GM19351 (cell line): ENCODE measurements at regions not wholly inside any gene's neighbourhood (a gene's known extent, or its start where the extent isn't known, plus 50 kb on each side); places are given as distances from the start of the nearest gene placed in this dataset.
A peak's percentile ranks its signal among the peaks of the same experiment; 100 is the strongest.

Experiments
- ATAC-seq: cut with Tn5 transposase; IDR thresholded peaks from one replicate; pipeline ENCODE4 v1.9.1; 2021; ENCODE audit warnings: mild to moderate bottlenecking, moderate library complexity; ENCODE audit not compliant: unreplicated experiment

DNA sequence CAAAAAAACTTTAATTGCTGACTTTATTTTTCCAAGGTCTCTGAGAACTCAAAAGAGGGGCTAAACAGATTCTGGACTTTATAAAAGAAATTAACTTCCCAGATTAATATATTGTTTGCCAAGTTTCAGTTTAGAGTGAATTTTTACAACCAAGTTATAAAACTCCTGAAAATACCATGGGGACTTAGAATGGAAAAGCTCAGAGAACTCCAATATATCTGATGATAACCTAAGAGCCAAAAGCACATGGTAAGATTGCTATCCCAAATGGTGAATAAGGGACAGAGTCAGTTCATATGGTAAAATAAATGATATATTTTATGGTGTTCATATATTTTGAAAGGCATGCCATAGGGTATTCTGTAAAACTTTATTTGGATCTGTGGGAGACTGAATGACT, 470.9 kb downstream of the TTLL7 start:
- no peak for ATAC-seq

GRCh38 chr1:83520797-83521196, 478.1 kb downstream of the TTLL7 start:
- ATAC-seq, result no peak

GRCh38 chr1:83516369-83516768, 482.6 kb downstream of the TTLL7 start:
- ATAC-seq, result no peak

DNA sequence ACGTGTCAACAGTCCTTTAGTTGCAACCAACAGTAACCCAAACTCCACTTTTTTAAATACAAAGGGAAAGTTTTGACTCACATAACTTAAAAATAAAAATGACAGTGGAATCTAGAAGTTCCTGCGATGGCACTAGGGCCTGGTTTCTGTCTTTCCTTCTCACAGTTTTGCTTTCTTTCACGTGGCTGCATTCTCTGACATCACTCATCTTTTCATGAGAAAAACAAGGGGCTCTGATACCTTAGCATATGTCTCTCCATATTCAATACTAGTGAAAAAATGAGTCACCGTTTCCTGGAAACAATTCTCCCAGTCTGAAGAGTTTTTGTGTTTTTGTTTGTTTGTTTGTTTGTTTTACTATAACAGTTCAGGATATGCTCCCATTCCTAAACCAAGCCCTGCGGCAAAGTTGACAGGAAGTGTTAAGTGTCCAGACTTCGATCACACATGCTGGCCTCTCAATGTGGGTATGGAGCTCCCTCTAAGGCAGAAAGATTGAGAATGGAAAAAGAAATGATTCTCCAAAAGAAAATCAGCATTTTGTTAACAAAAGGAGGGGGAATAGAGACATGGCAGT, 483.3 kb downstream of the TTLL7 start:
- ATAC-seq, result no peak

- no peak for ATAC-seq
Observed at GRCh38 chr1:83512373-83513193, 486.3 kb downstream of the TTLL7 start.

DNA sequence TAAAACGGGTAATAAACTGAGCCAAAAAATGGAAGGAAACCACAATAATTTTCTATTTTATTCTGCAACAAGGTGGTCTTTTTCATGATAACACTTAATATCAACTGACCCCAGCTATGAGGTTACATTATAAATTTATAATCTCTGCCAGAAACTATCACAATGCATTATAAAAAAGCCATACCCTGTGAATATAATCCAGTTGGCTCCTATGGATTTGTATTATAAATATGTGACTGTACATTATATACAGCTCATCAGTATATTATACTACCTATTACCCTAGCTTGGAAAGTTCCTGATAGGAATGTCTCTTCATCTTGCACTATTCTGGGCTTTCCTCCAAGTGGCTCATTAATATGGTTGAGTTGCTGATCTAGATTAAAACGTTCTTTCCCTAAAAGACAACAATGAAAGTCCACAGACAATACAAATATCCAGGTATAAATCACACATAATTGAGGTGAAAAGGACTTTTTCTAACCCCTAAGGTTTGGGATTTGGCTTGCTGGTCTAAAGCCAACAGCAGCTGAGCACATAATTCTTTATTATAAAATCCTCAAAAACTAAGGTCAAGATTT, 487.7 kb downstream of the TTLL7 start:
- ATAC-seq, result no peak

DNA sequence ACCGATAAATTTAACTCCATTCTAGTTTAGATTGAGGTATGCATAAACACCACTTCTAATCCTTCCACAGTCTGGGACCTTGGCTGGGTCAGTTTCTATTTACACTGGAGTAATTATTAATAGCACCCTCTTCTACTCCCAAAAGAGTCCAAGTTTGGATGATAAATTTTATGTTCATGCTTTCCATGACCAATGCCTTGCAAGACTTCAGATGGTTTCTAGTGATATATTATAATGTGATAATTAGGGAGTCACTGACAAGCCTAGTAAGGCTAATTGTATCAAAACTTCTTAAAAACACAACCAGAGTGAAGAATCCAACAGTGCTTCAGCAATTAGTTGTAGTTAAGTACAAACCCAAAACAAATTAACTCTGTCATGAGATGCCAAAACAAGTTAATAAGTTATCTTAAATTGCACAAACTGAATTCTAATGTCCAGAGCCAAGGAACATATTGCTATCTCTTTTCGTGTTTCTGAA, 489.6 kb downstream of the TTLL7 start:
- ATAC-seq, result no peak

- peak; percentile 98 for ATAC-seq
Observed at GRCh38 chr1:83508485-83509151, 490.3 kb downstream of the TTLL7 start.

DNA sequence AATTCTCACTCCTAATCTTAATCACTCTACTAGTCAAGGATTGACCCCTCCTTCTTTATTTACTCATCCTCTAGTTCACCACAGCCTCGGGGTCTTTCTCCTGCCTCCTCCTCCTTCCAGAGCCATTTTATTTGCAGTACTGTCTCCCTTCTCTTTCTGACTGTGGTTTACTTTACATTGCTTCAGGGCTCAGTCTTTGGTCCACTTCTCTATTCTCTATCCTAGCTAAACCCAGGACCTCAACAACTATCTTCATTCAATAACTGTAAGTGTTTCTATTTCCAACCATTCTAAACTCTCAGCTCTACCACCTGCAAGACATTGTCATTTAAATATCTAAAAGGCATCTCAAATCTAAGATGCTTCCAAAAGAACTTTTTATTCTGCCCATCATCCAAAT, 493.8 kb downstream of the TTLL7 start:
- ATAC-seq, result no peak

- ATAC-seq, result no peak
Observed at GRCh38 chr1:83503153-83503552, 495.8 kb downstream of the TTLL7 start.

DNA sequence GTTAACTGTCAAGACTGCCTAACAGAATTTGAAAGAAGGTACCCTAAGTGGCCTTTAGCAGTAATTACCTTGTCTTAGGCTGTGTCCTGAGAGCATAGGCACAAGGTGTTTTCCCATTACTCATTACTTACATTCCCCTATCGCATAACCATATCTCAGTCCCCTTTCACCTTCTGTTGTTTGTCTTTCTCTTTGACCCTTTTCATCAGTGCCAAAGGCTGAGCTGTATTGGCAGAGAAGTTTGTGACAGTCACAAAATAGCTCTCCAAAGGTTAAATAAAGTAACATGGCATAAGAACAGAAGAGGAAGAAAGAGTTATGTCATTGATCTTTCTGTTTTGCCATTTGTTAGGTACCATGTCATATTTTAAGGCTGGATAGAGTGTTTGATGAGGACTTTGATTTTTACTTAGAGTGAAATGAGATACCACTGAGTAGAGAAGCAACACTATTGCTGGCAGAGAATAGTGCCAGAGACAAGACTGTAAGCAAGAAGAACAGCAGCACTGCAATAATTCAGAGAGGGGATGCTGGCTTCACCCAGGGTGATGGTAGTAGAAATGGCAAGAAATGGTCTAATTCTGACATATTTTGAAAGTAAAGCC, 497.8 kb downstream of the TTLL7 start:
- ATAC-seq, result peak; percentile 86

- no peak for ATAC-seq
Observed at GRCh38 chr1:83500531-83500930, 498.4 kb downstream of the TTLL7 start.

GRCh38 chr1:83499998-83500397, 498.9 kb downstream of the TTLL7 start:
- ATAC-seq, result peak; percentile 52

DNA sequence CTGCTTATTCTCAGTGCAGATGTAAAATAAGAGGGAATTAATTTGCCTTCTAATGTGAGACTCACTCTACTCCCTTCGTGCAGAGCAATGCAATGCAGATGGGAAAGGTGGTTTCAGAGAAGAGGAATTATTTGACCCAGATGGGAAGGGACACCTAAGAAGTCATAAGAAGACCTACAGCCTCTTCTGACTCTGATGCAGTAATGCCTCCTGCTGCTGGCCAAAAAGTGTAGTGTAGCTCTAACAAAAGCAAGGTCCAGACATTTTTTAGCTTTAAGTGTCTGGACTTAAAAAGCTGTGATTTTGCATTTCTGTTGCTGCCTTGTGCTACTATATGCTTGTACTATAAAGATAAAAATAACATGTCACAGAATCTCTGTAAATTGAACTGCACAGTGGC, 501.4 kb downstream of the TTLL7 start:
- ATAC-seq, result peak; percentile 24

- no peak for ATAC-seq
Observed at GRCh38 chr1:83495560-83495959, 503.4 kb downstream of the TTLL7 start.

- no peak for ATAC-seq
Observed at GRCh38 chr1:83493633-83494032, 505.3 kb downstream of the TTLL7 start.

DNA sequence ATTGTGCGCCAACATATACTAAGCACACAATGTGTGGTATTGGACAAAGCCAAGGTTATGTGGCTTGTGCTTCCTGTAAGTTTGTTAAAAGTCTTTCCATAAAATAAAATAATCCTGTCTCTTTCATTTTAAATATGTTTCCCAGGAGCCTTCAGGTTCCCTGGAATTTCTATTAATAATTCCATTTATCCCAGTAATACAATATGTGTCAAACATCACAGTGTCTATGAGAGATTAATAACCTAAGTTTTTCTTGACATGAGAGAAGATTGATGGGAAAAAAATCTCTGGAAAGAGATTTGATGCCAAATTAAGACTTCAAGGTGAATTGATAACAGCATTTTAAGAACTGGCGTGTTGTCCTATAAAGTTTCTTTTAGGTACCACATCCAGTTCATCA, 507.0 kb downstream of the TTLL7 start:
- no peak for ATAC-seq

DNA sequence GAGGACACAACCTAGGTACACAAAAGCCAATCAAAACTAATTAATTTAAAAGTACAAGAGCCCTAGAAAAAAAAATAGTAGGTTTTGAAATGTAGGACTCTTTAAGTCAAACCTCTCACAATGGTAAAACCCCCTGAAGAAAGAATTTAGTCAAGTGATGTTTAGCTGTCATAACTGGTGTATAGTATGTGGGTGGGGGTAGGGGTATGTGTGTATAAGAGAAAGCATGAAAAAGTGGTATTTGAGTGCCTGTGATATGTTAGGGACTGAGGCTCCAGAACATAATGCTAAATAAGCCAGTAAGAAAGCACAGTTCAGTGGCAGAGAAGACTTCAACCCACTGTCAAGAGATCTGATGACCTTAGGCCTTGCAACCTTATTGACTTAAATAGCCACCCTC, 507.9 kb downstream of the TTLL7 start:
- no peak for ATAC-seq

- peak; percentile 77 for ATAC-seq
Observed at GRCh38 chr1:83488105-83488504, 510.8 kb downstream of the TTLL7 start.

DNA sequence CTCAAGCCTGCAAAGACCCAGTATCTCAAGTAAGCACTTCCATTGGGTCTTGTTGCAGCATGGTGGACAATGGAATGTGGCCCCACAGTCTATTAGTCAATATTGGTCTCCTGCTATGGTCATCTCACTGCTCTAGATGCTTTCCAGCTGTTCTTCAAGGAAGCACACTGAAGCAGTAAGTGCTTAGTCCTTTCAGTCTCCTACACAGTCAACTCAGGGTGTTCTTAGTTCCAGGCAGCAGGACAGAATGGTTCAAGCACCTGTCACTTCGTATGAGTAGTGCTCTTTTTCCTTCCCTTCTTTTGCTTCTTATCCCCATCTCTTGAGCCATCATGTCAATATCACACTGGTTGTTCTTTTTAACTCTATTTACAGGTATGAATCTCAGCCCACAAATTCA, 511.5 kb downstream of the TTLL7 start:
- ATAC-seq, result peak; percentile 21

DNA sequence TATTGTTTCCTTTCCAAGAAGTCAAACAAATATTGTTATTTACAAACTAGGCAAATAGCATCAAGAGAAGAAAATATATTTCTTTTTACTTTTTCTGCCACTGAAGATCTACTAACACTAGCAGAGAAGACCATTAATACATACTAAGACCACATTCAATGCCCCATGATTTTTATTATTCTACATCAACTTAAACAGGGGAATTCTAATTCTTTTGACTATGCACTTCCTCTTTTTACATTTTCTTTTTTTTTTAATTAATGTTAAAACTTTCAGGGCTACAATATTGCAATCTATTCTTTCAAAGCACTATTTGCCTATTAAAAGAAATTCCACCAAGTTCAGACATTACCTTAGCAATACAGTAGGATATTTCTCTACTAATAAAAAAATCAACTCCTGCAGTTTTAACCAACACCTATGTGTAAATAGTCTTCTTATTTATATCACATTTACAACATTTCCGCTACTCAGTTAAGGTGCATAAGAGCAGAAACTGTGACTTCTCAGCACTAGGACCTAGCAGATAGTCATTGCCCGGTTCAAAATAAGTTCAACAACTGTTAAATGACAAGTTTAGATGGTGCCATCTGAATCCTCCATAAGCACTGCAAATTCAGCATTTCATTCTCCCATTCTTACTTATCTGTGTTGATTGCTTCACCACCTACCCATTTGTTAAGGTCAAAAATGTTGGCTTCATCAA, 513.5 kb downstream of the TTLL7 start:
- ATAC-seq, result peak; percentile 30
